IMR-90 (cell line): ENCODE measurements at regions not wholly inside any gene's neighbourhood (a gene's known extent, or its start where the extent isn't known, plus 50 kb on each side); places are given as distances from the start of the nearest gene placed in this dataset.

ENCODE experiments used
- ATAC-seq: fragments of 200-7000 bp; cut with Tn5 transposase; 2 replicates; pipeline ENCODE4 v1.9.1; 2020; ENCODE audit warnings: low read depth, mild to moderate bottlenecking, moderate library complexity
- BruUV-seq: library from RNA; stranded (reverse); fragments of 400-500 nt; replicated peaks from 2 replicates; lab custom pipeline; 2021; lab: Mats Ljungman, UMichigan
- CTCF ChIA-PET: fragments of 300-600 bp; formaldehyde crosslinking; extraction: SDS; loops from one replicate; lab custom pipeline; 2021; ENCODE audit warnings: antibody characterized with exemption; lab: Yijun Ruan, JAX
- POLR2A ChIA-PET: fragments of 300-600 bp; sonication (Branson Sonifier 250); formaldehyde crosslinking; loops from one replicate; lab custom pipeline; 2022; ENCODE audit warnings: antibody characterized with exemption; ENCODE audit not compliant: unreplicated experiment; lab: Charles Lee
- DNase-seq: peaks from one replicate; pipeline ENCODE4 v3.0.0; 2013
- H2AFZ ChIP-seq: replicated peaks from 2 replicates; pipeline ENCODE3; 2013; ENCODE audit warnings: low read length, mild to moderate bottlenecking; ENCODE audit not compliant: poor library complexity
- H2AK5ac ChIP-seq: 2 replicates; pipeline ENCODE4 v1.6.1; 2013; ENCODE audit warnings: low read depth, low read length, inconsistent platforms
- H2AK9ac ChIP-seq: replicated peaks from 2 replicates; pipeline ENCODE3; 2013; ENCODE audit warnings: mild to moderate bottlenecking, low read depth, low read length, moderate library complexity; ENCODE audit not compliant: poor library complexity
- H2BK120ac ChIP-seq: 2 replicates; pipeline ENCODE4 v1.6.1; 2013; ENCODE audit warnings: low read depth, low read length, inconsistent platforms
- H2BK15ac ChIP-seq: 3 replicates; pipeline ENCODE4 v1.6.1; 2013; ENCODE audit warnings: low read depth, low read length, inconsistent platforms
- H2BK20ac ChIP-seq: 2 replicates; pipeline ENCODE4 v1.6.1; 2013; ENCODE audit warnings: low read depth, mild to moderate bottlenecking, inconsistent platforms, low read length, moderate library complexity
- H2BK5ac ChIP-seq: 2 replicates; pipeline ENCODE4 v1.6.1; 2013; ENCODE audit warnings: mild to moderate bottlenecking, low read depth, low read length, inconsistent platforms; ENCODE audit not compliant: poor library complexity, severe bottlenecking
- H3K14ac ChIP-seq: replicated peaks from 2 replicates; pipeline ENCODE4 v1.6.1; 2013; ENCODE audit warnings: low read depth, low read length, inconsistent platforms
- H3K18ac ChIP-seq: 2 replicates; pipeline ENCODE4 v1.6.1; 2013; ENCODE audit warnings: low read depth, low read length, control low read depth
- H3K23ac ChIP-seq: 2 replicates; pipeline ENCODE4 v1.6.1; 2013; ENCODE audit warnings: low read depth, low read length, inconsistent platforms
- H3K27ac ChIP-seq: 2 replicates; pipeline ENCODE4 v1.5.1; 2013; ENCODE audit warnings: mild to moderate bottlenecking, control low read depth, low read length; ENCODE audit not compliant: insufficient read depth
- H3K27me3 ChIP-seq: 2 replicates; pipeline ENCODE4 v1.6.1; 2013; ENCODE audit warnings: low read length; ENCODE audit not compliant: control insufficient read depth, insufficient read depth
- H3K36me3 ChIP-seq: 2 replicates; pipeline ENCODE4 v1.6.1; 2013; ENCODE audit warnings: low read length, mixed read lengths; ENCODE audit not compliant: control insufficient read depth, insufficient read depth
- H3K4ac ChIP-seq: 2 replicates; pipeline ENCODE4 v1.6.1; 2013; ENCODE audit warnings: low read depth, low read length, inconsistent platforms
- H3K4me1 ChIP-seq: 2 replicates; pipeline ENCODE4 v1.6.1; 2013; ENCODE audit warnings: low read length, mixed read lengths; ENCODE audit not compliant: control insufficient read depth, insufficient read depth
- H3K4me2 ChIP-seq: 2 replicates; pipeline ENCODE4 v1.6.1; 2013; ENCODE audit warnings: low read depth, mild to moderate bottlenecking, control low read depth, low read length, moderate library complexity
- H3K4me3 ChIP-seq: 2 replicates; pipeline ENCODE4 v1.5.1; 2013; ENCODE audit warnings: low read depth, mild to moderate bottlenecking, control low read depth, low read length, moderate library complexity; ENCODE audit not compliant: insufficient read depth
- H3K56ac ChIP-seq: 2 replicates; pipeline ENCODE4 v1.6.1; 2013; ENCODE audit warnings: low read length, inconsistent platforms; ENCODE audit not compliant: insufficient read depth; ENCODE audit errors: extremely low read depth
- H3K79me1 ChIP-seq, 2 experiments: 2 replicates each; pipeline ENCODE4 v1.6.1; 2013; ENCODE audit warnings: low read length in 2 of 2, inconsistent platforms in 1 of 2, low read depth in 1 of 2
- H3K9ac ChIP-seq: 2 replicates; pipeline ENCODE4 v1.6.1; 2013; ENCODE audit warnings: low read depth, low read length, control low read depth
- H3K9me1 ChIP-seq: 2 replicates; pipeline ENCODE4 v1.6.1; 2013; ENCODE audit warnings: low read length, inconsistent platforms; ENCODE audit not compliant: insufficient read depth
- H3K9me3 ChIP-seq: 2 replicates; pipeline ENCODE4 v1.6.1; 2013; ENCODE audit warnings: low read length; ENCODE audit not compliant: control insufficient read depth, insufficient read depth
- H4K20me1 ChIP-seq: 2 replicates; pipeline ENCODE4 v1.6.1; 2013; ENCODE audit warnings: low read length, inconsistent platforms; ENCODE audit not compliant: insufficient read depth
- H4K5ac ChIP-seq: 2 replicates; pipeline ENCODE4 v1.6.1; 2013; ENCODE audit warnings: mild to moderate bottlenecking, low read depth, low read length, control low read depth
- H4K8ac ChIP-seq, 2 experiments: 2 replicates each; pipeline ENCODE4 v1.6.1; 2013; ENCODE audit warnings: low read depth in 2 of 2, low read length in 2 of 2, control low read depth in 1 of 2, inconsistent platforms in 1 of 2
- H4K91ac ChIP-seq: 2 replicates; pipeline ENCODE4 v1.6.1; 2013; ENCODE audit warnings: low read depth, low read length, inconsistent platforms; ENCODE audit not compliant: insufficient read depth
- BHLHE40 ChIP-seq: fragments of 150-350 bp; IDR thresholded peaks from 2 replicates; pipeline ENCODE4 v1.6.1; 2016; ENCODE audit warnings: mild to moderate bottlenecking, low read depth, low read length
- CEBPB ChIP-seq: IDR thresholded peaks from 2 replicates; pipeline ENCODE4 v1.6.1; 2012; ENCODE audit warnings: low read depth, low read length, improper control_type of control experiment
- CHD1 ChIP-seq: IDR thresholded peaks from 2 replicates; pipeline ENCODE4 v1.6.1; 2012; ENCODE audit warnings: low read depth, low read length, improper control_type of control experiment
- CTCF ChIP-seq: conservative IDR thresholded peaks from 2 replicates; pipeline ENCODE4 v1.5.1; 2012; ENCODE audit warnings: mild to moderate bottlenecking, low read depth, low read length, improper control_type of control experiment
- ELK1 ChIP-seq: fragments of 150-350 bp; IDR thresholded peaks from 2 replicates; pipeline ENCODE4 v1.6.1; 2016; ENCODE audit warnings: low read depth, mild to moderate bottlenecking, low read length, moderate library complexity, borderline replicate concordance
- FOS ChIP-seq: fragments of 150-350 bp; IDR thresholded peaks from 2 replicates; pipeline ENCODE4 v1.6.1; 2016; ENCODE audit warnings: low read depth, low read length
- MAFK ChIP-seq: IDR thresholded peaks from 2 replicates; pipeline ENCODE4 v1.6.1; 2012; ENCODE audit warnings: low read depth, low read length, improper control_type of control experiment
- MAZ ChIP-seq: IDR thresholded peaks from 2 replicates; pipeline ENCODE4 v1.6.1; 2012; ENCODE audit warnings: low read depth, mild to moderate bottlenecking, low read length, improper control_type of control experiment, moderate library complexity, borderline replicate concordance
- MXI1 ChIP-seq: IDR thresholded peaks from 2 replicates; pipeline ENCODE4 v1.6.1; 2012; ENCODE audit warnings: low read depth, mild to moderate bottlenecking, low read length, moderate library complexity, borderline replicate concordance
- NFE2L2 ChIP-seq: fragments of 150-350 bp; IDR thresholded peaks from 2 replicates; pipeline ENCODE4 v1.6.1; 2016; ENCODE audit warnings: low read depth, mild to moderate bottlenecking, low read length
- POLR2A ChIP-seq: IDR thresholded peaks from 2 replicates; pipeline ENCODE4 v1.6.1; 2012; ENCODE audit warnings: mild to moderate bottlenecking, low read depth, low read length
- RAD21 ChIP-seq: IDR thresholded peaks from 2 replicates; pipeline ENCODE4 v1.6.1; 2012; ENCODE audit warnings: low read length, improper control_type of control experiment
- RCOR1 ChIP-seq: IDR thresholded peaks from 2 replicates; pipeline ENCODE4 v1.6.1; 2012; ENCODE audit warnings: mild to moderate bottlenecking, low read length, improper control_type of control experiment; ENCODE audit not compliant: insufficient replicate concordance
- RFX5 ChIP-seq: IDR thresholded peaks from 2 replicates; pipeline ENCODE4 v1.8.0; 2012; ENCODE audit warnings: low read depth, mild to moderate bottlenecking, low read length, moderate library complexity
- SMC3 ChIP-seq: fragments of 150-350 bp; IDR thresholded peaks from 2 replicates; pipeline ENCODE4 v1.6.1; 2016; ENCODE audit warnings: low read depth, mild to moderate bottlenecking, antibody characterized with exemption, low read length, moderate library complexity
- WGBS, 2 experiments: methylation state at CpG; one replicate each; pipeline versions ENCODE4 v1.1.5 to v1.1.7; 2013; ENCODE audit warnings: missing lambda C conversion rate in 2 of 2; ENCODE audit not compliant: insufficient read length in 1 of 2; ENCODE audit errors: extremely low coverage in 2 of 2; 5-methylcytosine and 5-hydroxymethylcytosine counted together
- dilution Hi-C: fragments of 300-500 bp; cut with HindIII; formaldehyde crosslinking; loops from one replicate; pipeline ENCODE4 v1.14.3; 2018; ENCODE audit warnings: low sequenced_read_pairs; ENCODE audit not compliant: unreplicated experiment
- in situ Hi-C: fragments of 300-500 bp; cut with MboI; formaldehyde crosslinking; loops from 3 replicates; pipeline ENCODE4 v1.14.3; 2019; ENCODE audit warnings: low sequenced_read_pairs, inconsistent platforms, mixed read lengths
- intact Hi-C: fragments of 100-400 bp; cut with micrococcal nuclease; formaldehyde crosslinking; loops from 2 replicates; pipeline ENCODE4 v1.10.0; 2022
- TF ChIP-seq, protein P1 (sequence below): fragments of 150-350 bp; IDR thresholded peaks from 2 replicates; pipeline ENCODE4 v1.6.1; 2017; ENCODE audit warnings: mild to moderate bottlenecking, antibody characterized with exemption, low read length, low read depth

DNA sequence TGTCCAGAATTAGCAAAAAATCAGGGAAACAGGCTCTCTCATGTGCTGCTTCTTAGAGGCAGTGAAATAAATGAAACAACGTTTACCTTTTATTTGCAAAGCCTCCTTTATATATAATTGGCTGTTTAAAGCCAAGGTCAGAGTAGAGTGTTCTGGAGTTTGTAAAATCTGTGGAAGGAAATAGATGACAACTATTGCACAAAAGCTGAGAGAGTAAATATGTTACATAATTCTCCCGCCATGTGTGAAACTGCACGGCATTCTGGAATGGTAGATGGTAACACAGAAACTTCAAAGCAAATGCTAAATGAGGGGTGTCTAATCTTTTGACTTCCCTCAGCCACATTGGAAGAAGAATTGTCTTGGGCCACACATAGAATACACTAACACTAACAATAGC, 51.5 kb upstream of the FGF3 start:
- Histone ChIP-seq H4K91ac (no peak overlapping the region), H3K27ac (no peak overlapping the region), H3K27me3 (peaks cover 44% of the 10 kb centered on the region), H3K9me3 (no peaks in the 10 kb centered on the region), H2BK5ac (no peak overlapping the region), H4K8ac (no peak overlapping the region), H2AK9ac (no peak overlapping the region), H3K4ac (no peak overlapping the region), H2BK120ac (no peak overlapping the region), H4K5ac (no peak overlapping the region), H2BK20ac (no peak overlapping the region), H3K18ac (no peak overlapping the region), H3K56ac (no peak overlapping the region), H3K36me3 (no peaks in the 10 kb centered on the region), H3K23ac (no peak overlapping the region), H2BK15ac (no peak overlapping the region), H3K79me1 (no peaks in the 10 kb centered on the region), H4K20me1 (no peaks in the 10 kb centered on the region), H3K9ac (no peak overlapping the region), H2AK5ac (no peak overlapping the region), H3K9me1 (peaks cover 6% of the 10 kb centered on the region; the same call in 1 of the 2 replicates), H2AFZ (no peak overlapping the region), H3K14ac (no peak overlapping the region), H3K4me1 (peaks cover 2% of the 10 kb centered on the region; the same call in 1 of the 2 replicates), H3K4me2 (no peak overlapping the region), H3K4me3 (no peak overlapping the region)
- dilution Hi-C loops = no loop called here
- TF ChIP-seq CTCF (no peak), POLR2A (no peak), ELK1 (no peak), SMC3 (no peak), RAD21 (no peak), BHLHE40 (no peak), CEBPB (no peak), RCOR1 (no peak), FOS (no peak), MAZ (no peak), MXI1 (no peak), MAFK (no peak), RFX5 (no peak), CHD1 (no peak), NFE2L2 (no peak)
- TF ChIP-seq, protein P1, sequence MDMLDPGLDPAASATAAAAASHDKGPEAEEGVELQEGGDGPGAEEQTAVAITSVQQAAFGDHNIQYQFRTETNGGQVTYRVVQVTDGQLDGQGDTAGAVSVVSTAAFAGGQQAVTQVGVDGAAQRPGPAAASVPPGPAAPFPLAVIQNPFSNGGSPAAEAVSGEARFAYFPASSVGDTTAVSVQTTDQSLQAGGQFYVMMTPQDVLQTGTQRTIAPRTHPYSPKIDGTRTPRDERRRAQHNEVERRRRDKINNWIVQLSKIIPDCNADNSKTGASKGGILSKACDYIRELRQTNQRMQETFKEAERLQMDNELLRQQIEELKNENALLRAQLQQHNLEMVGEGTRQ = no peak
- intact Hi-C loops = no loop called here
- POLR2A ChIA-PET = no interaction called here
- in situ Hi-C loops = no loop called here
- CTCF ChIA-PET = no interaction called here
- BruUV-seq = no TSS peak
- DNase-seq (no peak), ATAC-seq (no peak)
- no CpG with 5 or more reads among the region's 3 CpGs for WGBS, 2 experiments
